ENCODE measurements at regions not wholly inside any gene's neighbourhood (a gene's known extent, or its start where the extent isn't known, plus 50 kb on each side); places are given as distances from the start of the nearest gene placed in this dataset.

DNA sequence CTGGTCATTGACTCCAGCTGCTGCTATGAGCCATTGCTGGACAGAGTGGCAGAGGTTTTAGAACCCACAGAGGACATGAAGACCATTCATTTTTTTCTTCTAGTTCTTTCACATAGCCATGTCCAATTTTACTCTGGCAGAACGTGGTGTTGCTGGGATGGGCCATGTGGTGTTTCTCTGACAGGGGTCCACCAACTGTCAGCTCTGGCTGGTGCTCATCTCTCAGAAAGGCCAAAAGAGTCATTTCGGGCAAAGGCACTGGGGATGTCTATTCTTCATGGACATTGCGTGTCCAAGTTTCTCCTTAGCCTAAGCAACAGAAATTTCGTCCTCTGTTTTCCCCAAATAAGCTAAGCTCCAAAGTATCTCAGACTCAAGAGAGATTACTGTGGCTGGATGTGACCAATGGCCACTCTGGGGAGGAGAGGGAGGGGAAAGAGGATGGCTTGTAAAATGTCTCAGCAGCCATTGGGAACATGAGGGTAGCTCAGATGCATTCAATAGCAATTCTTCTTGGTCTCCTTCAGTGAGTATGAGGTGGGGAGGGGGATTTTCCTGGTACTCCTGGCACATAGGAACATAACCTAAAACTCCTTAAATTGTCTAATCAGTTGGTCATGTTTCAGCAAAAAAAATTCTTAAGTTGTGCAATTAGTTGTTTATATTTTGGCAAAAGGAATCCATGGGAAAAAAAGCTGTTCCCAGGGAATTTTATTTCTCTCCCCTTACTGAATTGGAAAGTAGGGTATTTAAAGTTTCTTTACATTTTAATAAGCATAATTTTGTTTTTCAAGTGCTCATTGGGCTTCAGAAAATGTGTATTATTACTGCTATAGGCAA is 131.6 kb upstream of the MITF start:
- Histone ChIP-seq H3K36me3 (no peaks in the 10 kb centered on the region), H3K9me3 (no peaks in the 10 kb centered on the region), H3K27me3 (peaks cover 11% of the 10 kb centered on the region), H3K27ac (no peak overlapping the region), H3K4me1 (ENCODE audit: control insufficient read depth in 1 of 2, insufficient read depth in 1 of 2, low read depth in 1 of 2, low read length in 1 of 2) (peaks cover 0 to 3% of the 10 kb centered on the region in 2 experiments), H3K4me3 (ENCODE audit: low read depth in 1 of 2, low read length in 1 of 2) (no peak overlapping the region)
- TF ChIP-seq, protein P1, sequence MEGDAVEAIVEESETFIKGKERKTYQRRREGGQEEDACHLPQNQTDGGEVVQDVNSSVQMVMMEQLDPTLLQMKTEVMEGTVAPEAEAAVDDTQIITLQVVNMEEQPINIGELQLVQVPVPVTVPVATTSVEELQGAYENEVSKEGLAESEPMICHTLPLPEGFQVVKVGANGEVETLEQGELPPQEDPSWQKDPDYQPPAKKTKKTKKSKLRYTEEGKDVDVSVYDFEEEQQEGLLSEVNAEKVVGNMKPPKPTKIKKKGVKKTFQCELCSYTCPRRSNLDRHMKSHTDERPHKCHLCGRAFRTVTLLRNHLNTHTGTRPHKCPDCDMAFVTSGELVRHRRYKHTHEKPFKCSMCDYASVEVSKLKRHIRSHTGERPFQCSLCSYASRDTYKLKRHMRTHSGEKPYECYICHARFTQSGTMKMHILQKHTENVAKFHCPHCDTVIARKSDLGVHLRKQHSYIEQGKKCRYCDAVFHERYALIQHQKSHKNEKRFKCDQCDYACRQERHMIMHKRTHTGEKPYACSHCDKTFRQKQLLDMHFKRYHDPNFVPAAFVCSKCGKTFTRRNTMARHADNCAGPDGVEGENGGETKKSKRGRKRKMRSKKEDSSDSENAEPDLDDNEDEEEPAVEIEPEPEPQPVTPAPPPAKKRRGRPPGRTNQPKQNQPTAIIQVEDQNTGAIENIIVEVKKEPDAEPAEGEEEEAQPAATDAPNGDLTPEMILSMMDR (IDR thresholded peaks at IDR 0.05): no peak

DNA sequence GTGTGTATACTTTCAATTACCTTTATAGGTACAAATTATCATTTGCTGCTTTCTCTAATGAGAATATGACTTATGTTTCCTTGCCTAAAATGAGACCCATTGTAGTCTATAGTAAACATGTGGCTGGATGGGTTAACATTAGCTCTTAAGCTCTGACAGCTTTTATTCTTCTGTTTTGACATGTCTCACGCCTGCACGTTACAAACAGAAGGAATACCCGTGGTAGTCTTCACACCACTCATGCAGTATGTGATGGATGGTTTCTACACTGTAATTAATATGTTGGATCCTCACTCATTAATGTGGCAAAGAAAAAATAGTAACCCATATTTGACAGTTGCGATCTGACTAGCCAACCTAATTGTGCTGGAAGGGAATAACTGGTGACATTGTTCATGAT is 133.4 kb upstream of the MITF start:
- Histone ChIP-seq H3K4me1 (ENCODE audit: control insufficient read depth in 1 of 2, insufficient read depth in 1 of 2, low read depth in 1 of 2, low read length in 1 of 2) (no peaks in the 10 kb centered on the region), H3K4me3 (ENCODE audit: low read depth in 1 of 2, low read length in 1 of 2) (no peak overlapping the region), H3K27ac (no peak overlapping the region), H3K27me3 (peaks cover 13% of the 10 kb centered on the region), H3K9me3 (no peaks in the 10 kb centered on the region), H3K36me3 (no peaks in the 10 kb centered on the region)
- TF ChIP-seq, protein P1 (IDR thresholded peaks at IDR 0.05): no peak

DNA sequence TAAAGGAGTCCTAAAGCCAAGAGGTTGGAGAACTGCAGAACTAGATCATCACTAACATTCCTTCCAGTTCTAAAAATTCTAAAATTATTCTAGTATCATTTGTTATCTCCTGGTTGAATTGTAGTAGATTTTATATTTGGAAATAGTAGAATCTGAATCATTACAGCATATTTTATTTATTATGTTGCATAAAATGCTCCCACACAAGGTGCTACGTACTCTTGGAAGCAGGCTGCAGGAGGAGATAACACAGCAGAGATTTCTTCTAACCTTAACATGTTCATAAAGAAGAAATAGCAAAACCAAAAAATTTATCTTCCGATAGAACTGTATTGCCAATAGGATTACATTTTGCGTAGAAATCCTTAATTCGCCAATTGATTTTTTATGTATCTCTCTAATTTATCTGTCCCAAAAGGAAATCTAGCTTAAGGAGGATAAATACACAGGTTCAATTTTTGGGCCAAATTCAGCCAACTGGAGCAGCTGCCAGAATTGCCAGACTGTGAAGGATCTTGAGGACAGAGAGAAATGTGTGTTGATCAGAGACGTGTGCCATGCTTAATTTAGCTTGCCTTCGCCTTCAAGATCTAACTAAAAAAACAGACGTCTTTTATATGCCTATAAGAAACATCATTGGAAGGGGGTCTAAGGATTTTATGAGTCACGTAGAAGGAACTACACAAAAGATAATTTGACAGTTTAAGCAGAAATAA is 134.4 kb upstream of the MITF start:
- Histone ChIP-seq H3K4me1 (ENCODE audit: control insufficient read depth in 1 of 2, insufficient read depth in 1 of 2, low read depth in 1 of 2, low read length in 1 of 2) (no peaks in the 10 kb centered on the region), H3K9me3 (no peaks in the 10 kb centered on the region), H3K27me3 (peaks cover 13% of the 10 kb centered on the region), H3K36me3 (no peaks in the 10 kb centered on the region), H3K4me3 (ENCODE audit: low read depth in 1 of 2, low read length in 1 of 2) (no peak overlapping the region), H3K27ac (no peak overlapping the region)
- TF ChIP-seq, protein P1 (IDR thresholded peaks at IDR 0.05): no peak

DNA sequence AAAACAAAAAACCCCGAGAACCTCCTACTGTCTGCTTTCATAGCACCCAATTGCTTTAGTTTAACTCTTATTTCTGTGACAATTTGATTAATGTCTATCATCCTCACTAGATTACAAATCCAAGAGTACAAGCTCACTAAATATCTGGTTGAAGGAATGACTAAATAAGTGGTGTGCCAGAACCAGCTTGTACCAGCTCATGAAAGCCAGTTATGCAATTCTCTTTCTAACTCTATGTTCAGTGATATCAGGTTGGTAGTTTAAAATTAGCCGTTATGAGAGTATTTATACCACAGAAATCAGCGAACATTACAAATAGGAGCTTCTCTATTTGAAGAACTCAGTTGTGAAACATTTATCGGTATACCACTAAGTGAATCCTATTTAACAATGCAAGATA is 137.2 kb upstream of the MITF start:
- Histone ChIP-seq H3K4me1 (ENCODE audit: control insufficient read depth in 1 of 2, insufficient read depth in 1 of 2, low read depth in 1 of 2, low read length in 1 of 2) (no peaks in the 10 kb centered on the region), H3K36me3 (no peaks in the 10 kb centered on the region), H3K27me3 (peaks cover 13% of the 10 kb centered on the region), H3K27ac (no peak overlapping the region), H3K9me3 (no peaks in the 10 kb centered on the region), H3K4me3 (ENCODE audit: low read depth in 1 of 2, low read length in 1 of 2) (no peak overlapping the region)
- TF ChIP-seq, protein P1 (IDR thresholded peaks at IDR 0.05): no peak

DNA sequence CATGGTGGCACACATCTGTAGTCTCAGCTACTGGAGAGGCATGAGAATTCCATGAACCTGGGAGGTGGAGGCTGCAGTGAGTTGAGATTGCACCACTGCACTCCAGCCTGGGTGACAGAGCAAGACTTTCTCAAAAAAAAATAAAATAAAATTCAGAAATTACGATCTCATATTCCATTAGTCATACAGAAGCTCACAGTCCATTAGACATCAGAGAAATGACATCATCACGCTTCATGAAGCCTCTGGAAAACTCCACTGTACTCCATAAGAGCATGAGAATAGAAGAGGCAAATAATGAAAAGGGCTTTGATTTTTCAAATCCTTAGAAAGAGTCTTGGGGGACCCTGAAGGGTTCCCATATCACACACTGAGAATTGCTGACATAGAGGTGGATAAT is 145.0 kb upstream of the MITF start:
- H3K9me3 ChIP-seq: no peaks in the 10 kb centered on the region
- no peak overlapping the region for H3K4me3 ChIP-seq (ENCODE audit: low read depth in 1 of 2, low read length in 1 of 2)
- H3K4me1 ChIP-seq (ENCODE audit: control insufficient read depth in 1 of 2, insufficient read depth in 1 of 2, low read depth in 1 of 2, low read length in 1 of 2): no peaks in the 10 kb centered on the region
- H3K27ac ChIP-seq: no peak overlapping the region
- TF ChIP-seq, protein P1 (IDR thresholded peaks at IDR 0.05): no peak
- H3K27me3 ChIP-seq: no peaks in the 10 kb centered on the region
- H3K36me3 ChIP-seq: no peaks in the 10 kb centered on the region

Measured in neutrophil (primary cell).